BE2C (cell line): ENCODE measurements at regions not wholly inside any gene's neighbourhood (a gene's known extent, or its start where the extent isn't known, plus 50 kb on each side); places are given as distances from the start of the nearest gene placed in this dataset.

Experiments
- DNase-seq: peaks from one replicate; pipeline ENCODE4 v3.0.0-alpha.2; 2020
- H3K27me3 ChIP-seq: fragments of 250-450 bp; sonication (Bioruptor Pico); 2 replicates; pipeline ENCODE4 v1.5.1; 2020; ENCODE audit warnings: mild to moderate bottlenecking
- H3K36me3 ChIP-seq: fragments of 250-450 bp; sonication (Bioruptor Pico); 2 replicates; pipeline ENCODE4 v1.5.1; 2020; ENCODE audit warnings: mild to moderate bottlenecking
- H3K4me1 ChIP-seq: fragments of 250-450 bp; sonication (Bioruptor Pico); 2 replicates; pipeline ENCODE4 v1.5.1; 2020
- H3K4me3 ChIP-seq: 2 replicates; pipeline ENCODE4 v1.5.1; 2011; ENCODE audit warnings: low read depth, low read length
- H3K9me3 ChIP-seq: fragments of 250-450 bp; sonication (Bioruptor Pico); 2 replicates; pipeline ENCODE4 v1.5.1; 2020
- TF ChIP-seq, protein P1 (sequence below): IDR thresholded peaks from 2 replicates; pipeline ENCODE4 v1.5.1; 2012; ENCODE audit warnings: mild to moderate bottlenecking, low read depth, low read length

DNA sequence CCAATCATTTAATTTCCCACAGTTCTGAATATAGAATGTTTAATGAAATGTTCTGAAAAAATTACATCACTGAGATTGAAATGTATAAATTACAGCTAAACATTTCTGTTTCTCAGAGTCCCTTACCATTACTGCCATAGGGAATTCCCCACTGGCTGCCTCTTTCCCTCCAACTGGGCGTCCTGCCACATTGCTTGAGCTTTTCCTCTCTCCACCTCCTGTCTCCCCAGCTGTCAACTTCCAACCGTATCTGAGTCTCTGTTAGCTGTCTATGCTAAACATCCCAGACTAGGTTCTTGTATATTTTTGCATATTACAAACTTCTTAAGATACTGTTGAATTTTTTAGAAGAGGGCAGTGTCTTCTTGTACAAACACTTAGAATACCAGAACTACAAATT, 407.3 kb upstream of the SLIT2 start:
- DNase-seq, result no peak
- H3K4me3 ChIP-seq, result no peak overlapping the region

GRCh38 chr4:19842471-19842870, 409.2 kb upstream of the SLIT2 start:
- no peak for DNase-seq
- TF ChIP-seq, protein P1, sequence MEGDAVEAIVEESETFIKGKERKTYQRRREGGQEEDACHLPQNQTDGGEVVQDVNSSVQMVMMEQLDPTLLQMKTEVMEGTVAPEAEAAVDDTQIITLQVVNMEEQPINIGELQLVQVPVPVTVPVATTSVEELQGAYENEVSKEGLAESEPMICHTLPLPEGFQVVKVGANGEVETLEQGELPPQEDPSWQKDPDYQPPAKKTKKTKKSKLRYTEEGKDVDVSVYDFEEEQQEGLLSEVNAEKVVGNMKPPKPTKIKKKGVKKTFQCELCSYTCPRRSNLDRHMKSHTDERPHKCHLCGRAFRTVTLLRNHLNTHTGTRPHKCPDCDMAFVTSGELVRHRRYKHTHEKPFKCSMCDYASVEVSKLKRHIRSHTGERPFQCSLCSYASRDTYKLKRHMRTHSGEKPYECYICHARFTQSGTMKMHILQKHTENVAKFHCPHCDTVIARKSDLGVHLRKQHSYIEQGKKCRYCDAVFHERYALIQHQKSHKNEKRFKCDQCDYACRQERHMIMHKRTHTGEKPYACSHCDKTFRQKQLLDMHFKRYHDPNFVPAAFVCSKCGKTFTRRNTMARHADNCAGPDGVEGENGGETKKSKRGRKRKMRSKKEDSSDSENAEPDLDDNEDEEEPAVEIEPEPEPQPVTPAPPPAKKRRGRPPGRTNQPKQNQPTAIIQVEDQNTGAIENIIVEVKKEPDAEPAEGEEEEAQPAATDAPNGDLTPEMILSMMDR, result no peak
- H3K4me1 ChIP-seq, result no peaks in the 10 kb centered on the region
- no peaks in the 10 kb centered on the region for H3K27me3 ChIP-seq
- no peaks in the 10 kb centered on the region for H3K9me3 ChIP-seq
- no peak overlapping the region for H3K4me3 ChIP-seq
- no peaks in the 10 kb centered on the region for H3K36me3 ChIP-seq

More for the DNA sequence above, 407.3 kb upstream of the SLIT2 start:
- H3K36me3 ChIP-seq, result no peaks in the 10 kb centered on the region
- H3K4me1 ChIP-seq, result no peaks in the 10 kb centered on the region
- no peaks in the 10 kb centered on the region for H3K27me3 ChIP-seq
- TF ChIP-seq, protein P1, result no peak
- no peaks in the 10 kb centered on the region for H3K9me3 ChIP-seq

GRCh38 chr4:19838858-19839257, 412.8 kb upstream of the SLIT2 start:
- TF ChIP-seq, protein P1, result no peak
- H3K9me3 ChIP-seq, result no peaks in the 10 kb centered on the region
- H3K27me3 ChIP-seq, result no peaks in the 10 kb centered on the region
- H3K36me3 ChIP-seq, result no peaks in the 10 kb centered on the region
- DNase-seq, result no peak
- H3K4me3 ChIP-seq, result no peak overlapping the region
- H3K4me1 ChIP-seq, result no peaks in the 10 kb centered on the region

- H3K27me3 ChIP-seq, result no peaks in the 10 kb centered on the region
- no peaks in the 10 kb centered on the region for H3K9me3 ChIP-seq
- H3K4me3 ChIP-seq, result no peak overlapping the region
- TF ChIP-seq, protein P1, result no peak
- no peak for DNase-seq
- H3K36me3 ChIP-seq, result no peaks in the 10 kb centered on the region
- H3K4me1 ChIP-seq, result no peaks in the 10 kb centered on the region
Measured at GRCh38 chr4:19835429-19835828, 416.3 kb upstream of the SLIT2 start.

DNA sequence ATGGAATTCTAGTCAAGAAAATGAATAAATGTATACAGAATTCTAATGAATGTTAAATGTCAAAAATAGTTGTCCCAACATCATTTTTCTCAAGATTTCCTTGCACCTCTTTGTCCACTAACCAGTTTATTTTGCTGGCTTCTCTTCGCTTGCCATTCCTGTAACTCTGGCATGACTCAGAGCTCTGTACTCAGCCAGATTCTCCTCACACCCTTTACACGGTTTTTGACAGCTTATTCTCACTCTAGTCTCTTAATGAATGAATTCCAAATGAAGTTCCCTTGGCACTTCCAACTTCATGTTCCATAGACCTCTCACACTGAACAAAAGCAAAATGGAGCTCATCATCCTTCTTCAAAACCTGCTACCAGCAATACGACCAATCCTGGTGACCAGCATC, 419.3 kb upstream of the SLIT2 start:
- Histone ChIP-seq H3K9me3 (no peaks in the 10 kb centered on the region), H3K27me3 (no peaks in the 10 kb centered on the region), H3K4me3 (no peak overlapping the region), H3K4me1 (no peaks in the 10 kb centered on the region; the same call in 1 of the 2 replicates), H3K36me3 (no peaks in the 10 kb centered on the region)
- no peak for DNase-seq
- TF ChIP-seq, protein P1, result no peak

DNA sequence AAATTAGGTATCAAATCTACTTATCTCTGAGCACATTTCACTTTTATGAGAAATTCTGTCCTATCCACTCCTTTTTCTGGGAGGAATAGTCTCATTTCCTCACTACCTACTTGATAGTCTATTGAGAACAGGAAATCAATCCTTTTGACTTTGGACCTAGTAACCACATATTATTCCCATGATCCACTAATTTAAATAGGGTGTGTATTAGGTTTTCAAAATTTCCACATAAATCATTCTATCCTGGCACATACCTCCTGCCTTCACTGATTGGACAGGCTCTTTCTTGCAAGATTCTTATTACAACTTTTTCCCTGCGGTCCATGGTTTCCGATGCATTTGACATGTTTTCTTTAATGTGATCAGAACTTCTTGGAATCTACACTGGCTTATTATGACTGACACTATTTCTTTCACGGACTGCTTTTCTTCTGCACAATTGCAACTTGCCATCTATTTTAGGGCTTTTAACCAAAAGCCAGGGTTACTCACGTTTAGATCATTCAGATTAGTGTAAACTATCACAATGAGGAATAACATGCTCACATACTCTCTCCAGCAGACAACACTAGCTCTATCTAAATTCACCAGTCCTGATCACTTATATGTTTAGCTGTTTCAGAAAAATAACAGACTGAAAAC, 419.9 kb upstream of the SLIT2 start:
- DNase-seq, result no peak
- Histone ChIP-seq H3K4me1 (no peaks in the 10 kb centered on the region; the same call in 1 of the 2 replicates), H3K27me3 (no peaks in the 10 kb centered on the region), H3K4me3 (no peak overlapping the region), H3K9me3 (no peaks in the 10 kb centered on the region), H3K36me3 (no peaks in the 10 kb centered on the region)
- TF ChIP-seq, protein P1, result no peak
